AG04450 (cell line): ENCODE measurements at regions not wholly inside any gene's neighbourhood (a gene's known extent, or its start where the extent isn't known, plus 50 kb on each side); places are given as distances from the start of the nearest gene placed in this dataset.
"Not testable (repeated sequence)": the region's sequence is repeated elsewhere in the genome, so short reads cannot be mapped to it uniquely, and the experiment has no call there.

Experiments
- CTCF ChIA-PET: fragments of 300-600, 350-600 bp; formaldehyde crosslinking; extraction: SDS; loops from one replicate; lab custom pipeline; 2022; ENCODE audit warnings: antibody characterized with exemption, inconsistent platforms; lab: Charles Lee
- POLR2A ChIA-PET: fragments of 350-600 bp; formaldehyde crosslinking; extraction: SDS; loops from one replicate; lab custom pipeline; 2021; ENCODE audit warnings: antibody characterized with exemption, inconsistent platforms; lab: Yijun Ruan, JAX
- DNase-seq: peaks from one replicate; pipeline ENCODE4 v3.0.0-alpha.2; 2011; ENCODE audit warnings: low read depth, low spot score
- H3K27ac ChIP-seq: one replicate; pipeline ENCODE4 v1.5.1; 2012; ENCODE audit warnings: low read depth, low read length, control low read depth
- H3K27me3 ChIP-seq: one replicate; pipeline ENCODE4 v1.6.0; 2012; ENCODE audit warnings: low read length; ENCODE audit not compliant: control insufficient read depth, insufficient read depth
- H3K4me3 ChIP-seq: 2 replicates; pipeline ENCODE4 v1.5.1; 2011; ENCODE audit warnings: mild to moderate bottlenecking, low read depth, low read length, control low read depth
- H3K9me3 ChIP-seq: 2 replicates; pipeline ENCODE4 v1.5.1; 2012; ENCODE audit warnings: low read length; ENCODE audit not compliant: control insufficient read depth, insufficient read depth
- TF ChIP-seq, protein P1 (sequence below): IDR thresholded peaks from 2 replicates; pipeline ENCODE4 v1.5.1; 2011; ENCODE audit warnings: low read depth, low read length, control low read depth, inconsistent platforms

DNA sequence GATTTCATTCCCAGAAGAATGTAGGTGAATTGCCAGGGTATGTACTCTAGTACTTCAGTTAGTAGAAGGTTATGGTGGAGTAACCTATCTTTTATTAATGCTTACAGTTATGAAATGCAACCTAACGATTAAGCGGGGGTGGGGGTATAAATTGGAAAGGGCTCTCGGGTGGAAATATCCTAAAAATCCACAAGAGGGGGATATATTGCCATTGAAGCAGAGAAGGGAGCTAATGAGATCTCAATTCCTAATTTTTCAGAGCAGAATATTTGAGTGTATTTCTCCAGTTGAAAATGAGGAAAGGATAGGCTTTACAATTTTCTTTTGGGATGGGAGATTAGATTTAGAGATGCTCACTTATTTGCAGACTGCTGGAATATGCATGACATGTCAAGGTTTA lies 90.8 kb downstream of the DNAJB9 start:
- Histone ChIP-seq H3K27me3 (peaks cover 2% of the 10 kb centered on the region), H3K27ac (no peak overlapping the region), H3K4me3 (no peak overlapping the region), H3K9me3 (no peaks in the 10 kb centered on the region; the same call in 1 of the 2 replicates)
- ChIA-PET CTCF (interaction anchor here (0.7 kb wide), 1 partner anchor 9 kb away, joined by 3 read pairs; no protein-coding TSS in a partner anchor), POLR2A (no interaction called here)
- no peak for DNase-seq
- TF ChIP-seq, protein P1, sequence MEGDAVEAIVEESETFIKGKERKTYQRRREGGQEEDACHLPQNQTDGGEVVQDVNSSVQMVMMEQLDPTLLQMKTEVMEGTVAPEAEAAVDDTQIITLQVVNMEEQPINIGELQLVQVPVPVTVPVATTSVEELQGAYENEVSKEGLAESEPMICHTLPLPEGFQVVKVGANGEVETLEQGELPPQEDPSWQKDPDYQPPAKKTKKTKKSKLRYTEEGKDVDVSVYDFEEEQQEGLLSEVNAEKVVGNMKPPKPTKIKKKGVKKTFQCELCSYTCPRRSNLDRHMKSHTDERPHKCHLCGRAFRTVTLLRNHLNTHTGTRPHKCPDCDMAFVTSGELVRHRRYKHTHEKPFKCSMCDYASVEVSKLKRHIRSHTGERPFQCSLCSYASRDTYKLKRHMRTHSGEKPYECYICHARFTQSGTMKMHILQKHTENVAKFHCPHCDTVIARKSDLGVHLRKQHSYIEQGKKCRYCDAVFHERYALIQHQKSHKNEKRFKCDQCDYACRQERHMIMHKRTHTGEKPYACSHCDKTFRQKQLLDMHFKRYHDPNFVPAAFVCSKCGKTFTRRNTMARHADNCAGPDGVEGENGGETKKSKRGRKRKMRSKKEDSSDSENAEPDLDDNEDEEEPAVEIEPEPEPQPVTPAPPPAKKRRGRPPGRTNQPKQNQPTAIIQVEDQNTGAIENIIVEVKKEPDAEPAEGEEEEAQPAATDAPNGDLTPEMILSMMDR = peak; percentile 38

DNA sequence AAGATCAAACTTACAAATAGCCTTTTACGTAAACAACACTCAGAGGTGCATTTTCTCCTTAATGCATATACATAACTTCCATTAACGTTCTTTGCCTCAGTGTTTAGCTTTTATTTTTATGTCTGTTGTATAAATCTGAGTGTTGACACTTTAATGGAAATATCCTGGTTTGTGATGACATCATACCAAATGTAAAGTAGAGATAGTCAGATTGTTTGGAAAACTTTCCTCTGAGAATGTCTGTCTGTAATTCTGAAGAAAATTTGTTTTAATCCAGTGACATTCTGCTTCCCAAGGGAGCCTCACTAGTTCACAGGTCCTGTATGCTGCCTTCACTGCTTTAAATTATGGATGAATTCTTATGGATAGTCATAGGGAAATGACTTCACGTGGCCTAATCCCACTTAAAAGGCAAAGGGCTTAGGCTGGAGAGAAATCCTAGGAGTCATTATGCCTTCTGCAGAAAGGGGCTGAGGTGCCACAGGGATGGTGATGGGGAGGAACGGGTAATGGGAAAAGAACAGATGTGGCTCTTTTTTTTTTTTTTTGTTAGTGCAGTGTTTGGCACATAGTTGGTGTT lies 93.2 kb downstream of the DNAJB9 start:
- no peak for DNase-seq

DNA sequence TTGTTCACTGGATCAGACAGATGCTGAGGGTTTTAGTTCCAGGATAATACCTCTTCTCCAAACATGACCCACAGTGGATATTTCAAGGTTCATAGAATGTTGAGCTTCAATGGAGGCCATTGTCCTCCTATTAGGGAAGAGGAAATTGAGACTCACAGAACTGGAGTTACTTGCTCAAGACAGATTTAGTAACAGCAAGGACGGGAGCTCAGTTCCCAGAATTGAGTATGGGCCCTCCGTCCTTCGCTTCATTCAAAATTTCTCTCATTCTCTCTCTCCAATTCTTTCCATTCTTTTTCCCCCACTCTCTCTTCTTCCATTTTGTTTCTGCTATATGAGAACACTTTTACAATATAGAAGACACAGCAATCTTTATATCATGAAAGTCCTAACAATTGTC lies 94.0 kb downstream of the DNAJB9 start:
- TF ChIP-seq, protein P1 = no peak
- DNase-seq = no peak
- CTCF ChIA-PET = no interaction called here
- no peaks in the 10 kb centered on the region for H3K9me3 ChIP-seq
- no peak overlapping the region for H3K4me3 ChIP-seq
- peaks cover 2% of the 10 kb centered on the region for H3K27me3 ChIP-seq
- no peak overlapping the region for H3K27ac ChIP-seq
- POLR2A ChIA-PET = no interaction called here

More for the DNA sequence above, 93.2 kb downstream of the DNAJB9 start:
- POLR2A ChIA-PET = no interaction called here
- Histone ChIP-seq H3K27me3 (peaks cover 2% of the 10 kb centered on the region), H3K4me3 (no peak overlapping the region), H3K27ac (no peak overlapping the region), H3K9me3 (no peaks in the 10 kb centered on the region)
- CTCF ChIA-PET = no interaction called here
- TF ChIP-seq, protein P1 = no peak

DNA sequence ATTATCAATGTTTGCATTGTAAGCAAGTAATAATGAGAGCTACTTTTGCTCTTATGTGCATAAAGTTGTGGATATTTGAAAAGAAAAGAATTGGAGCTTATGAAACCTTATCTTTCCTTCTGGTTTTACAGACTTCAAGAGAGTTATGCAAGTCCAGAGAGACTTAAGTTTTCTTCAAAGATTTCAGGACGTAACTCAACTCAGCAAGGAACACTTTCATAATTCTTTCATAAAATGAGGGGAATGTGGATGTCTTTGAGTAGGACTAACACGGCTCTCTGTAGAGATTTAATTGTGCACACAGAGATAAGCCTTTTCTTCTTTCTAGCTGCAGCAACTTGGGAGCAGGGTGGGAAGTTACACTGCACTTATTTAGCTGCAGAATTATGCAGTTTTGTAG lies 97.5 kb downstream of the DNAJB9 start:
- Histone ChIP-seq H3K27me3 (peaks cover 2% of the 10 kb centered on the region), H3K4me3 (no peak overlapping the region), H3K27ac (no peak overlapping the region), H3K9me3 (no peaks in the 10 kb centered on the region)
- TF ChIP-seq, protein P1 = no peak
- ChIA-PET CTCF (no interaction called here), POLR2A (no interaction called here)
- DNase-seq = no peak

DNA sequence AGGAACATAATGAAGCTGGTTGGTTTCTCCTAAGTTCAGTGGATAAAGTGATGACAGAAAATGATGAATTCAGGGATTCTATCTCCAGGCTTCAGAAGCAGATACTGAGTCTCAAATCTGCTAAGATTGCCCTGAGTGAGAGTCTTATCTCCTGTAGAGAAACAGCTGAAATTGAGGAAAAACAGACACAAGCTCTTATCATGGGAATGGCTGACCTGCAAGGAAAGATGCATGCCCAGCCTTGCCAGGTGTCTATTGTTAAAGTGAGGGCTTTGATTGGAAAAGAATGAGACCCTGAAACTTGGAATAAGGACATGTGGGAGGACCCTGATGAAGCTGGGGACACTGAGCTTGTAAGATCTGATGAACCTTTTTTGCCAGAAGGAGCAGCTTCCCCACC lies 100.3 kb downstream of the DNAJB9 start:
- CTCF ChIA-PET = no interaction called here
- TF ChIP-seq, protein P1 = no peak
- DNase-seq = no peak
- H3K9me3 ChIP-seq = no peaks in the 10 kb centered on the region
- H3K27ac ChIP-seq = no peak overlapping the region
- POLR2A ChIA-PET = no interaction called here
- no peak overlapping the region for H3K4me3 ChIP-seq
- H3K27me3 ChIP-seq = no peaks in the 10 kb centered on the region

DNA sequence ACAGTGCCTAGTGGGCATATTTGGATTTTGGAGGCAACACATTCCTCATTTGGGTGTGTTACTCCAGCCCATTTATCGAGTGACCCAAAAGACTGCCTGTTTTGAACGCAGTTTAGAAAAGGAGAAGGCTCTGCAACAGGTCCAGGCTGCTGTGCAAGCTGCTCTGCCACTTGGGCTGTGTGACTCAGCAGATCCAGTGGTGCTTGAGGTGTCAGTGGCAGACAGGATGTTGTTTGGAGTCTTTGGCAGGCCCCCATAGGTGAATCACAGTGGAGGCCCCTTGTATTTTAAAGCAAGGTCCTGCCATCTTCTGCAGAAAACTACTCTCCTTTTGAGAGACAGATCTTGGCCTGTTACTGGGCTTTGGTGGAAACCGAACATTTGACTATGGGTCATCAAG lies 104.0 kb downstream of the DNAJB9 start:
- CTCF ChIA-PET, H3K9me3 ChIP-seq, DNase-seq, H3K27me3 ChIP-seq, POLR2A ChIA-PET, H3K27ac ChIP-seq, H3K4me3 ChIP-seq: not testable (repeated sequence)
